Lung (tissue), 11 donors: ENCODE measurements at regions not wholly inside any gene's neighbourhood (a gene's known extent, or its start where the extent isn't known, plus 50 kb on each side); places are given as distances from the start of the nearest gene placed in this dataset.

ENCODE experiments used
- ATAC-seq: fragments of 200-7000 bp; cut with Tn5 transposase; one replicate; pipeline ENCODE4 v1.9.1; 2020; ENCODE audit warnings: moderate number of reproducible peaks; ENCODE audit not compliant: insufficient read depth, low FRiP score
- DNase-seq, 3 donors: peaks; one replicate each; pipeline ENCODE4 v3.0.0-alpha.2; 2013 to 2017
- H3K27ac ChIP-seq, 2 donors: one replicate each; pipeline ENCODE4 v1.5.1; 2013; ENCODE audit warnings: mild to moderate bottlenecking in 2 of 2, moderate library complexity in 2 of 2, control low read depth in 1 of 2, inconsistent platforms in 1 of 2, low read depth in 1 of 2, low read length in 1 of 2
- H3K27me3 ChIP-seq, 3 donors: one replicate each; pipeline ENCODE4 v1.5.1; 2013; ENCODE audit warnings: low read length in 2 of 3; ENCODE audit not compliant: control insufficient read depth in 3 of 3, insufficient read depth in 3 of 3
- H3K36me3 ChIP-seq, 4 donors: one replicate each; pipeline ENCODE4 v1.5.1; 2013; ENCODE audit warnings: low read length in 4 of 4, mild to moderate bottlenecking in 1 of 4, moderate library complexity in 1 of 4; ENCODE audit not compliant: control insufficient read depth in 4 of 4, insufficient read depth in 4 of 4
- H3K4me1 ChIP-seq, 5 donors: one replicate each; pipeline ENCODE4 v1.5.1; 2013; ENCODE audit warnings: low read length in 5 of 5, mild to moderate bottlenecking in 2 of 5, moderate library complexity in 1 of 5; ENCODE audit not compliant: control insufficient read depth in 5 of 5, insufficient read depth in 5 of 5
- H3K4me3 ChIP-seq: one replicate; pipeline ENCODE4 v1.5.1; 2013; ENCODE audit warnings: mild to moderate bottlenecking, control low read depth, moderate library complexity
- H3K9ac ChIP-seq, 2 donors: one replicate each; pipeline ENCODE4 v1.5.1; 2013; ENCODE audit warnings: low read length in 2 of 2, control low read depth in 1 of 2; ENCODE audit not compliant: insufficient read depth in 1 of 2
- H3K9me3 ChIP-seq, 4 donors: one replicate each; pipeline ENCODE4 v1.5.1; 2013; ENCODE audit warnings: low read length in 3 of 4, mild to moderate bottlenecking in 1 of 4, moderate library complexity in 1 of 4; ENCODE audit not compliant: control insufficient read depth in 4 of 4, insufficient read depth in 3 of 4
- WGBS, 2 donors: extraction: QIAGEN DNeasy Blood & Tissue Kit; methylation state at CpG; one replicate each; pipeline ENCODE4 v1.1.7; 2013; 5-methylcytosine and 5-hydroxymethylcytosine counted together
- TF ChIP-seq, protein P1 (sequence below): IDR thresholded peaks from 2 replicates; pipeline ENCODE4 v1.5.1; 2012; ENCODE audit warnings: mild to moderate bottlenecking; ENCODE audit errors: control extremely low read depth, extremely low read depth
- donor health status: control.
- donor health status: control.
- donor health status: Bipolar disorder and iron deficiency.
- donor health status: healthy.
- donor health status: DM: yes; HTN: yes; CAD: no.

DNA sequence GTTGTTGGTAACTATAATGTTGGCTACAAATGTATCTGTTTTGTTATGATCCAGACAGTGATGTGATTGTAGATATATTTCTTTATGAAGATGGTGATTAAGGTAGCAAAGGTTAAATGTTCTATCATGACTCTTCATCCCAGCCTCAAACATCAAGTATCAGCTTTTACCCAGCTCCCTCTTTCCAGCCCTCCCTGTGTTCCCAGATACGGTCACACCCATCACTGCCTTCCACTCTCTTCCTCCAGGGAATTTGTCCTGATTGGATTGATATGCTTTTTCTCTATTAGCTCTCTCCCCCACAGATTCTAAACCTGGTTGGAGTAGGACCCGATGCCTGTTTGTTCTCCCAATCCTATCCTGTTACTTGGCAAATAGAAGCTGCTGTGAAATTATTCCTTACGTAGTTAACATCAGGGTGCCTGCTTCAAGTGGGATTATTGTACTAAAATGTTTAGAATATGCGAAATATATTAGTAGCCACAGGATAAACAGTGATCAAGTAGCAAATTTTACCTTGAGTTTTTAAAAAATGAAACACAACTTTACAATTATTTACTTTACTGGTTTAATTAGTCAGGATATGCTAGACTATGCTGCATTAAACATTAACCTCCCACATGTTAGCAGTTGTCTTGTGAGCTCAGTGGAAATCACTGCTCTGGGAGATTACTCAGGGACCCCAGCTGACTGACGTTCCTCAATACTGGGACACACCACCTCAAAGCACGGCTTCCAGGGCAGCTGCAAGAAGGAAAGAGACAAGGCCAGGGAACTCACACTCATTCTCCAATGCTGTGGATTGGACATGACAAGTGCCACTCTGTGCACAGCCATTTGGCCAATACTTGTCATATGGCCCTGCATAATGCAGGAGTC is 165.3 kb downstream of the ALX1 start:
- 74 to 79% methylated on average over 6 of the region's 6 CpGs for WGBS, 2 donors

DNA sequence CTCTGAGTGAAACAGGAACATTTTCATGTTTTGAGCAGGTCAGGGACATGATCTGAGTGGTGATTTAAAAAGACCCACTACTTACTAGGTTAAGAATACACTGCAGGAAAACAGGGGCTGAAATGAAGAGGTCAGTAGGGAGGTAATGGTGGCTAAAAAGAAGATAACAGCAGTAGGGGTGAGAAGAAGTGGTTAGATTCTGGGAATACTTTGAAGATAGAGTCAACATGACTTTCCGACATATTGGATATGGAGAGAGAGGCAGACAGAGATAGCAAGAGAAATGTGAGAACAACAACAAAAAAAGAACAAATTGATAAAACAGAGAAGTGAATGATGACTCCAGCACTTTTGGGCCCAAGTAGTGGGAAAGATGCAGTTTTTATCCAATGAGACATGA is 168.0 kb downstream of the ALX1 start:
- ATAC-seq: no peak
- TF ChIP-seq, protein P1, sequence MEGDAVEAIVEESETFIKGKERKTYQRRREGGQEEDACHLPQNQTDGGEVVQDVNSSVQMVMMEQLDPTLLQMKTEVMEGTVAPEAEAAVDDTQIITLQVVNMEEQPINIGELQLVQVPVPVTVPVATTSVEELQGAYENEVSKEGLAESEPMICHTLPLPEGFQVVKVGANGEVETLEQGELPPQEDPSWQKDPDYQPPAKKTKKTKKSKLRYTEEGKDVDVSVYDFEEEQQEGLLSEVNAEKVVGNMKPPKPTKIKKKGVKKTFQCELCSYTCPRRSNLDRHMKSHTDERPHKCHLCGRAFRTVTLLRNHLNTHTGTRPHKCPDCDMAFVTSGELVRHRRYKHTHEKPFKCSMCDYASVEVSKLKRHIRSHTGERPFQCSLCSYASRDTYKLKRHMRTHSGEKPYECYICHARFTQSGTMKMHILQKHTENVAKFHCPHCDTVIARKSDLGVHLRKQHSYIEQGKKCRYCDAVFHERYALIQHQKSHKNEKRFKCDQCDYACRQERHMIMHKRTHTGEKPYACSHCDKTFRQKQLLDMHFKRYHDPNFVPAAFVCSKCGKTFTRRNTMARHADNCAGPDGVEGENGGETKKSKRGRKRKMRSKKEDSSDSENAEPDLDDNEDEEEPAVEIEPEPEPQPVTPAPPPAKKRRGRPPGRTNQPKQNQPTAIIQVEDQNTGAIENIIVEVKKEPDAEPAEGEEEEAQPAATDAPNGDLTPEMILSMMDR: no peak
- H3K9ac ChIP-seq: no peak overlapping the region

More for the DNA sequence above, 165.3 kb downstream of the ALX1 start:
- H3K27me3 ChIP-seq: peaks cover 0 to 10% (median 5%) of the 10 kb centered on the region in 3 donors
- H3K9me3 ChIP-seq: no peaks in the 10 kb centered on the region
- no peak overlapping the region for H3K27ac ChIP-seq
- DNase-seq: no peak
- no peaks in the 10 kb centered on the region for H3K36me3 ChIP-seq
- H3K4me3 ChIP-seq: no peak overlapping the region
- no peak for ATAC-seq
- H3K4me1 ChIP-seq: no peaks in the 10 kb centered on the region
- TF ChIP-seq, protein P1: no peak
- H3K9ac ChIP-seq: no peak overlapping the region

DNA sequence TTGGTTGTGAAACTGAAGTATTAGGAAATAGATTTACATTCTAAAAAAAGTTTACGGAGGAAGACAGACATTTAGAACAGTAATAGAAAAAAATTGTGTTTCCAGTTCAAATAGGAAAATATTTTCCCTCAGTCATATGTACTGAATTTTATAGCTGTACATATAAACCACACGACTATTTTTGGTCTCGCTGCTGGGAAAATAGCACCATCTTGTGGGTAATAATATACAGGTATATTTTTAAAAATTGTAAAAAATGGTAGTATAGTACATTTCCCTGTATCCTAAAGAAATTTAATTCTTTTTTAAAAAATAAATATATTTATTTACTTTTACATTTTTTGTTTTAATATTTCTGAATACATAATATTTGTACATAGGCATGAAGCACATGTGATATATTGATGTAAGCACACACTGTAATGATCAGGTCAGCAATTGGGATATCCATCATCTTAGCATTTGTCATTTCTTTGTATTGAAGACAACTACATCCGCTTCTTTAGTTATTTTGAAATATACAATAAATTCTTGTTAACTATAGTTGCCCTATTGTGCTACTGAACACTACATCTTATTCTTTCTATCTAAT is 168.6 kb downstream of the ALX1 start:
- no peak overlapping the region for H3K9ac ChIP-seq
- DNase-seq (peak in 2 of 3 donors; percentile 52 to 53), ATAC-seq (no peak)
- no peaks in the 10 kb centered on the region for H3K9me3 ChIP-seq
- no peak overlapping the region for H3K27ac ChIP-seq
- no peaks in the 10 kb centered on the region for H3K4me1 ChIP-seq
- no peak overlapping the region for H3K4me3 ChIP-seq
- TF ChIP-seq, protein P1: no peak
- H3K27me3 ChIP-seq: peaks cover 0 to 10% (median 10%) of the 10 kb centered on the region in 3 donors
- 38 to 39% methylated on average over 4 of the region's 4 CpGs for WGBS, 2 donors
- H3K36me3 ChIP-seq: no peaks in the 10 kb centered on the region

More for the DNA sequence above, 168.0 kb downstream of the ALX1 start:
- Histone ChIP-seq H3K9me3 (no peaks in the 10 kb centered on the region), H3K27me3 (peaks cover 0 to 10% (median 8%) of the 10 kb centered on the region in 3 donors), H3K4me3 (no peak overlapping the region), H3K36me3 (no peaks in the 10 kb centered on the region), H3K27ac (no peak overlapping the region), H3K4me1 (no peaks in the 10 kb centered on the region)
- WGBS, 2 donors: 81 to 90% methylated on average over 1 of the region's 1 CpG
- no peak for DNase-seq
